ENCODE measurements at regions not wholly inside any gene's neighbourhood (a gene's known extent, or its start where the extent isn't known, plus 50 kb on each side); places are given as distances from the start of the nearest gene placed in this dataset.

GRCh38 chr14:22285991-22286390, 303.0 kb downstream of the DAD1 start:
- TF ChIP-seq GATA3 (IDR thresholded peaks at IDR 0.05; ENCODE audit: low read depth, low read length) (no peak), GATA2 (IDR thresholded peaks at IDR 0.05; ENCODE audit: low read depth, low read length) (no peak)
